K562 (cell line): ENCODE measurements at regions not wholly inside any gene's neighbourhood (a gene's known extent, or its start where the extent isn't known, plus 50 kb on each side); places are given as distances from the start of the nearest gene placed in this dataset.

Experiments used
- ATAC-seq: fragments of 200-7000 bp; cut with Tn5 transposase; 3 replicates; pipeline ENCODE4 v1.9.1; 2020; ENCODE audit warnings: moderate library complexity
- BruUV-seq: library from RNA; stranded (reverse); fragments of 400-500 nt; replicated peaks from 2 replicates; lab custom pipeline; 2021; lab: Mats Ljungman, UMichigan
- CTCF ChIA-PET: fragments of 300-600 bp; formaldehyde crosslinking; extraction: SDS; loops from one replicate; lab custom pipeline; 2021; ENCODE audit warnings: low intra/inter-chr PET ratio; lab: Yijun Ruan, JAX
- POLR2A ChIA-PET: fragments of 300-600, 350-650 bp; sonication (Branson Sonifier 250); formaldehyde crosslinking; extraction: SDS; loops from one replicate; lab custom pipeline; 2021; ENCODE audit warnings: antibody characterized with exemption, inconsistent platforms; lab: Yijun Ruan, JAX
- DNase-seq, 4 experiments: peaks; one replicate each; pipeline versions ENCODE4 v3.0.0 to v3.0.0-alpha.2; 2011 to 2018; ENCODE audit warnings: low spot score in 3 of 4, mixed read lengths in 3 of 4; ENCODE audit errors: extremely low read depth in 1 of 4
- FAIRE-seq: peaks from 2 replicates; lab custom pipeline; 2011; peaks lifted over from hg19 to GRCh38; lab: Jason Lieb, UNC
- H2AFZ ChIP-seq: 2 replicates; pipeline ENCODE4 v1.6.0; 2011; ENCODE audit warnings: low read depth, low read length, control low read depth, inconsistent platforms
- H3K27ac ChIP-seq: fragments of 200-600 bp; 3 replicates; pipeline ENCODE4 v1.8.0; 2011; ENCODE audit warnings: low read depth, mild to moderate bottlenecking, control low read depth, inconsistent platforms, low read length, moderate library complexity, mixed read lengths; ENCODE audit errors: extremely low read depth
- H3K27me3 ChIP-seq, 2 experiments: fragments of 300-600 bp in 1 of 2; 2 replicates in 1 of 2; 3 replicates in 1 of 2; pipeline versions ENCODE4 v1.6.0 to v1.8.0; 2011; ENCODE audit warnings: inconsistent platforms in 2 of 2, low read length in 2 of 2, mild to moderate bottlenecking in 1 of 2, mixed read lengths in 1 of 2, moderate library complexity in 1 of 2; ENCODE audit not compliant: control insufficient read depth in 2 of 2, insufficient read depth in 2 of 2
- H3K36me3 ChIP-seq: fragments of 300-600 bp; 3 replicates; pipeline ENCODE4 v1.8.0; 2011; ENCODE audit warnings: mild to moderate bottlenecking, low read length, inconsistent platforms; ENCODE audit not compliant: control insufficient read depth, insufficient read depth
- H3K4me1 ChIP-seq, 2 experiments: fragments of 200-600 bp in 1 of 2; replicated peaks in 1 of 2; 2 replicates in 1 of 2; 3 replicates in 1 of 2; pipeline versions ENCODE4 v1.5.1 to v1.8.0; 2011; ENCODE audit warnings: inconsistent platforms in 2 of 2, low read length in 2 of 2, mild to moderate bottlenecking in 1 of 2, mixed read lengths in 1 of 2, moderate library complexity in 1 of 2; ENCODE audit not compliant: control insufficient read depth in 2 of 2, insufficient read depth in 2 of 2
- H3K4me2 ChIP-seq: 2 replicates; pipeline ENCODE4 v1.6.1; 2011; ENCODE audit warnings: low read length, control low read depth, inconsistent platforms, mixed read lengths; ENCODE audit not compliant: insufficient read depth
- H3K4me3 ChIP-seq: fragments of 200-600 bp; sonication (generic), shearing (Covaris generic); 2 replicates; pipeline ENCODE4 v1.5.1; 2016; ENCODE audit warnings: control low read depth, inconsistent platforms
- H3K79me2 ChIP-seq: fragments of 200-600 bp; 3 replicates; pipeline ENCODE4 v1.8.0; 2011; ENCODE audit warnings: low read length, inconsistent platforms; ENCODE audit not compliant: control insufficient read depth, insufficient read depth
- H3K9ac ChIP-seq, 2 experiments: 2 replicates each; pipeline versions ENCODE4 v1.6.0 to v1.6.1; 2011; ENCODE audit warnings: low read depth in 2 of 2, low read length in 2 of 2, control low read depth in 1 of 2, inconsistent platforms in 1 of 2, mild to moderate bottlenecking in 1 of 2, mixed read lengths in 1 of 2; ENCODE audit not compliant: insufficient read depth in 1 of 2
- H3K9me1 ChIP-seq: one replicate; pipeline ENCODE4 v1.6.0; 2011; ENCODE audit warnings: inconsistent platforms, mild to moderate bottlenecking, low read length, moderate library complexity; ENCODE audit not compliant: control insufficient read depth, insufficient read depth
- H3K9me3 ChIP-seq: replicated peaks from 2 replicates; pipeline ENCODE4 v1.5.1; 2011; ENCODE audit warnings: low read depth, low read length, inconsistent platforms; ENCODE audit not compliant: control insufficient read depth, insufficient read depth
- H4K20me1 ChIP-seq: replicated peaks from 2 replicates; pipeline ENCODE4 v1.6.1; 2011; ENCODE audit warnings: low read length, inconsistent platforms, mixed read lengths; ENCODE audit not compliant: control insufficient read depth, insufficient read depth
- ETV1 ChIP-seq: fragments of 450-650 bp; conservative IDR thresholded peaks from 2 replicates; pipeline ENCODE4 v1.6.1; 2016; ENCODE audit warnings: missing genetic modification characterization, control low read depth, low read depth, missing compliant biosample characterization
- GABPA ChIP-seq: fragments of 200-800 bp; sonication (Bioruptor generic); conservative IDR thresholded peaks from 2 replicates; pipeline ENCODE4 v1.6.1; 2016; ENCODE audit warnings: low read depth, missing genetic modification characterization, missing compliant biosample characterization
- POLR3A ChIP-seq: IDR thresholded peaks from 2 replicates; pipeline ENCODE4 v1.6.1; 2011; ENCODE audit warnings: borderline replicate concordance, mild to moderate bottlenecking, moderate library complexity; ENCODE audit not compliant: insufficient read length, insufficient read depth; ENCODE audit errors: extremely low read depth
- TAF9B ChIP-seq: fragments of 450-650 bp; IDR thresholded peaks from 2 replicates; pipeline ENCODE4 v1.6.1; 2018; ENCODE audit warnings: mild to moderate bottlenecking; ENCODE audit not compliant: partially characterized antibody
- TEAD4 ChIP-seq, 2 experiments: sonication (generic) in 1 of 2; formaldehyde crosslinking in 1 of 2; IDR thresholded peaks; 2 replicates each; pipeline versions ENCODE4 v1.6.1 to v1.8.0; 2012 to 2022; ENCODE audit warnings: borderline replicate concordance in 1 of 2, inconsistent platforms in 1 of 2, low read length in 1 of 2, mild to moderate bottlenecking in 1 of 2, missing genetic modification reagents in 1 of 2
- WGBS: fragments of 100-300 bp; shearing (Covaris generic); methylation state at CpG from one replicate; pipeline ENCODE4 v1.1.6; 2016; ENCODE audit warnings: low coverage, mixed read lengths; ENCODE audit not compliant: insufficient coverage; ENCODE audit errors: missing lambda C conversion rate; 5-methylcytosine and 5-hydroxymethylcytosine counted together
- in situ Hi-C: fragments of 300-500 bp; cut with MboI; formaldehyde crosslinking; loops from 4 replicates; pipeline ENCODE4 v1.15.0; 2018; ENCODE audit warnings: inconsistent platforms, mixed read lengths
- intact Hi-C: fragments of 100-400 bp; cut with micrococcal nuclease; formaldehyde crosslinking; loops from 2 replicates; pipeline ENCODE4 v1.14.2; 2022
- TF ChIP-seq, protein P1 (sequence below): fragments of 450-650 bp; formaldehyde crosslinking; IDR thresholded peaks from 2 replicates; pipeline ENCODE4 v1.4.0; 2022; ENCODE audit warnings: mild to moderate bottlenecking, moderate library complexity
- TF ChIP-seq, protein P2 (sequence below): fragments of 150-350 bp; IDR thresholded peaks from 2 replicates; pipeline ENCODE4 v1.6.1; 2014; ENCODE audit warnings: low read depth, mild to moderate bottlenecking, low read length, borderline replicate concordance
- TF ChIP-seq, protein P3 (sequence below): sonication (generic); formaldehyde crosslinking; IDR thresholded peaks from 2 replicates; pipeline ENCODE4 v1.8.0; 2022; ENCODE audit warnings: missing genetic modification reagents, mild to moderate bottlenecking, borderline replicate concordance
- TF ChIP-seq, protein P4 (sequence below): fragments of 200-800 bp; sonication (Bioruptor generic); IDR thresholded peaks from 2 replicates; pipeline ENCODE4 v1.6.1; 2016; ENCODE audit warnings: missing genetic modification characterization, missing compliant biosample characterization

DNA sequence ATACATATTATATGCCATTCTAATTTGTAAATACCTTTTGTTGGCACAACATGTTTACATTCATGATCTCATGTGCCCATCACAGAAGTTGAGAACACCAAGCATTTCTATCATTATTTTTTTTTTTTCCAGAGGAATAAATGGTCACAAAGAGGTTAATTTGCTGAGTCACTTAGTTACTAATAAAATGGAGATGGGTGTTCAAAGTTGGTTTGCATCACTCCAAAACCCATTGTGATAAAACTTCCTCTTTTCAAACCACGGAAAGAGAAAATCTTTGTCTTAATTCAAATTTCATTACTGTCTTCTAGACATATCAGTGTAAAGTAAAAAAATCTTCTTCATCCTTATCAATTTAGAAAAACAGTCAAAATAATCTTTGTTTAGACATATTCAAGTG lies 636.8 kb upstream of the CCDC179 start:
- Histone ChIP-seq H4K20me1 (no peaks in the 10 kb centered on the region), H3K4me3 (no peak overlapping the region), H3K4me1 (no peaks in the 10 kb centered on the region), H3K9me1 (no peaks in the 10 kb centered on the region), H3K27me3 (no peaks in the 10 kb centered on the region), H3K36me3 (no peaks in the 10 kb centered on the region), H3K79me2 (no peaks in the 10 kb centered on the region), H3K9me3 (no peaks in the 10 kb centered on the region), H2AFZ (no peak overlapping the region), H3K4me2 (no peak overlapping the region), H3K9ac (no peak overlapping the region), H3K27ac (no peak overlapping the region)
- DNase-seq = no peak
- no TSS peak for BruUV-seq
- WGBS = 0% methylated on average over 1 of the region's 1 CpG
- intact Hi-C loops = no loop called here
- no peak for ATAC-seq
- POLR2A ChIA-PET = no interaction called here
- no peak for TF ChIP-seq POLR3A
- no peak for TF ChIP-seq TEAD4 (IDR thresholded peaks at IDR 0.05; ENCODE audit: low read length)
- no peak for TF ChIP-seq TEAD4 (CRISPR knock-in tag; IDR thresholded peaks at IDR 0.05; ENCODE audit: borderline replicate concordance)
- TF ChIP-seq ETV1 = no peak
- TF ChIP-seq TAF9B = no peak
- TF ChIP-seq, protein P1, sequence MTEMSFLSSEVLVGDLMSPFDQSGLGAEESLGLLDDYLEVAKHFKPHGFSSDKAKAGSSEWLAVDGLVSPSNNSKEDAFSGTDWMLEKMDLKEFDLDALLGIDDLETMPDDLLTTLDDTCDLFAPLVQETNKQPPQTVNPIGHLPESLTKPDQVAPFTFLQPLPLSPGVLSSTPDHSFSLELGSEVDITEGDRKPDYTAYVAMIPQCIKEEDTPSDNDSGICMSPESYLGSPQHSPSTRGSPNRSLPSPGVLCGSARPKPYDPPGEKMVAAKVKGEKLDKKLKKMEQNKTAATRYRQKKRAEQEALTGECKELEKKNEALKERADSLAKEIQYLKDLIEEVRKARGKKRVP (CRISPR knock-in tag) = no peak
- TF ChIP-seq, protein P2, sequence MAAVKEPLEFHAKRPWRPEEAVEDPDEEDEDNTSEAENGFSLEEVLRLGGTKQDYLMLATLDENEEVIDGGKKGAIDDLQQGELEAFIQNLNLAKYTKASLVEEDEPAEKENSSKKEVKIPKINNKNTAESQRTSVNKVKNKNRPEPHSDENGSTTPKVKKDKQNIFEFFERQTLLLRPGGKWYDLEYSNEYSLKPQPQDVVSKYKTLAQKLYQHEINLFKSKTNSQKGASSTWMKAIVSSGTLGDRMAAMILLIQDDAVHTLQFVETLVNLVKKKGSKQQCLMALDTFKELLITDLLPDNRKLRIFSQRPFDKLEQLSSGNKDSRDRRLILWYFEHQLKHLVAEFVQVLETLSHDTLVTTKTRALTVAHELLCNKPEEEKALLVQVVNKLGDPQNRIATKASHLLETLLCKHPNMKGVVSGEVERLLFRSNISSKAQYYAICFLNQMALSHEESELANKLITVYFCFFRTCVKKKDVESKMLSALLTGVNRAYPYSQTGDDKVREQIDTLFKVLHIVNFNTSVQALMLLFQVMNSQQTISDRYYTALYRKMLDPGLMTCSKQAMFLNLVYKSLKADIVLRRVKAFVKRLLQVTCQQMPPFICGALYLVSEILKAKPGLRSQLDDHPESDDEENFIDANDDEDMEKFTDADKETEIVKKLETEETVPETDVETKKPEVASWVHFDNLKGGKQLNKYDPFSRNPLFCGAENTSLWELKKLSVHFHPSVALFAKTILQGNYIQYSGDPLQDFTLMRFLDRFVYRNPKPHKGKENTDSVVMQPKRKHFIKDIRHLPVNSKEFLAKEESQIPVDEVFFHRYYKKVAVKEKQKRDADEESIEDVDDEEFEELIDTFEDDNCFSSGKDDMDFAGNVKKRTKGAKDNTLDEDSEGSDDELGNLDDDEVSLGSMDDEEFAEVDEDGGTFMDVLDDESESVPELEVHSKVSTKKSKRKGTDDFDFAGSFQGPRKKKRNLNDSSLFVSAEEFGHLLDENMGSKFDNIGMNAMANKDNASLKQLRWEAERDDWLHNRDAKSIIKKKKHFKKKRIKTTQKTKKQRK = no peak
- TF ChIP-seq, protein P3, sequence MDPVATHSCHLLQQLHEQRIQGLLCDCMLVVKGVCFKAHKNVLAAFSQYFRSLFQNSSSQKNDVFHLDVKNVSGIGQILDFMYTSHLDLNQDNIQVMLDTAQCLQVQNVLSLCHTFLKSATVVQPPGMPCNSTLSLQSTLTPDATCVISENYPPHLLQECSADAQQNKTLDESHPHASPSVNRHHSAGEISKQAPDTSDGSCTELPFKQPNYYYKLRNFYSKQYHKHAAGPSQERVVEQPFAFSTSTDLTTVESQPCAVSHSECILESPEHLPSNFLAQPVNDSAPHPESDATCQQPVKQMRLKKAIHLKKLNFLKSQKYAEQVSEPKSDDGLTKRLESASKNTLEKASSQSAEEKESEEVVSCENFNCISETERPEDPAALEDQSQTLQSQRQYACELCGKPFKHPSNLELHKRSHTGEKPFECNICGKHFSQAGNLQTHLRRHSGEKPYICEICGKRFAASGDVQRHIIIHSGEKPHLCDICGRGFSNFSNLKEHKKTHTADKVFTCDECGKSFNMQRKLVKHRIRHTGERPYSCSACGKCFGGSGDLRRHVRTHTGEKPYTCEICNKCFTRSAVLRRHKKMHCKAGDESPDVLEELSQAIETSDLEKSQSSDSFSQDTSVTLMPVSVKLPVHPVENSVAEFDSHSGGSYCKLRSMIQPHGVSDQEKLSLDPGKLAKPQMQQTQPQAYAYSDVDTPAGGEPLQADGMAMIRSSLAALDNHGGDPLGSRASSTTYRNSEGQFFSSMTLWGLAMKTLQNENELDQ = no peak
- TF ChIP-seq, protein P4, sequence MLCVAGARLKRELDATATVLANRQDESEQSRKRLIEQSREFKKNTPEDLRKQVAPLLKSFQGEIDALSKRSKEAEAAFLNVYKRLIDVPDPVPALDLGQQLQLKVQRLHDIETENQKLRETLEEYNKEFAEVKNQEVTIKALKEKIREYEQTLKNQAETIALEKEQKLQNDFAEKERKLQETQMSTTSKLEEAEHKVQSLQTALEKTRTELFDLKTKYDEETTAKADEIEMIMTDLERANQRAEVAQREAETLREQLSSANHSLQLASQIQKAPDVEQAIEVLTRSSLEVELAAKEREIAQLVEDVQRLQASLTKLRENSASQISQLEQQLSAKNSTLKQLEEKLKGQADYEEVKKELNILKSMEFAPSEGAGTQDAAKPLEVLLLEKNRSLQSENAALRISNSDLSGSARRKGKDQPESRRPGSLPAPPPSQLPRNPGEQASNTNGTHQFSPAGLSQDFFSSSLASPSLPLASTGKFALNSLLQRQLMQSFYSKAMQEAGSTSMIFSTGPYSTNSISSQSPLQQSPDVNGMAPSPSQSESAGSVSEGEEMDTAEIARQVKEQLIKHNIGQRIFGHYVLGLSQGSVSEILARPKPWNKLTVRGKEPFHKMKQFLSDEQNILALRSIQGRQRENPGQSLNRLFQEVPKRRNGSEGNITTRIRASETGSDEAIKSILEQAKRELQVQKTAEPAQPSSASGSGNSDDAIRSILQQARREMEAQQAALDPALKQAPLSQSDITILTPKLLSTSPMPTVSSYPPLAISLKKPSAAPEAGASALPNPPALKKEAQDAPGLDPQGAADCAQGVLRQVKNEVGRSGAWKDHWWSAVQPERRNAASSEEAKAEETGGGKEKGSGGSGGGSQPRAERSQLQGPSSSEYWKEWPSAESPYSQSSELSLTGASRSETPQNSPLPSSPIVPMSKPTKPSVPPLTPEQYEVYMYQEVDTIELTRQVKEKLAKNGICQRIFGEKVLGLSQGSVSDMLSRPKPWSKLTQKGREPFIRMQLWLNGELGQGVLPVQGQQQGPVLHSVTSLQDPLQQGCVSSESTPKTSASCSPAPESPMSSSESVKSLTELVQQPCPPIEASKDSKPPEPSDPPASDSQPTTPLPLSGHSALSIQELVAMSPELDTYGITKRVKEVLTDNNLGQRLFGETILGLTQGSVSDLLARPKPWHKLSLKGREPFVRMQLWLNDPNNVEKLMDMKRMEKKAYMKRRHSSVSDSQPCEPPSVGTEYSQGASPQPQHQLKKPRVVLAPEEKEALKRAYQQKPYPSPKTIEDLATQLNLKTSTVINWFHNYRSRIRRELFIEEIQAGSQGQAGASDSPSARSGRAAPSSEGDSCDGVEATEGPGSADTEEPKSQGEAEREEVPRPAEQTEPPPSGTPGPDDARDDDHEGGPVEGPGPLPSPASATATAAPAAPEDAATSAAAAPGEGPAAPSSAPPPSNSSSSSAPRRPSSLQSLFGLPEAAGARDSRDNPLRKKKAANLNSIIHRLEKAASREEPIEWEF (CRISPR knock-in tag) = no peak
- no peak for TF ChIP-seq GABPA (tag)
- FAIRE-seq = no peak
- CTCF ChIA-PET = no interaction called here
- in situ Hi-C loops = no loop called here
